H1 (cell line): ENCODE measurements at regions not wholly inside any gene's neighbourhood (a gene's known extent, or its start where the extent isn't known, plus 50 kb on each side); places are given as distances from the start of the nearest gene placed in this dataset.

Experiments used
- HDAC2 ChIP-seq, 2 experiments: fragments of 300-600 bp in 1 of 2; sonication (generic) in 1 of 2; IDR thresholded peaks; 2 replicates each; pipeline ENCODE4 v1.6.1; 2011 to 2012; ENCODE audit warnings: low read depth in 2 of 2, low read length in 2 of 2, mild to moderate bottlenecking in 2 of 2, moderate library complexity in 2 of 2, borderline replicate concordance in 1 of 2, inconsistent platforms in 1 of 2
- HDAC6 ChIP-seq: IDR thresholded peaks from one replicate; pipeline ENCODE4 v1.7.1; 2012; ENCODE audit warnings: low read depth, mild to moderate bottlenecking, inconsistent platforms, low read length, moderate library complexity
- JUND ChIP-seq: IDR thresholded peaks from 2 replicates; pipeline ENCODE4 v1.6.1; 2011; ENCODE audit warnings: mild to moderate bottlenecking, improper control_type of control experiment, low read length
- MAFK ChIP-seq: IDR thresholded peaks from 2 replicates; pipeline ENCODE4 v1.6.1; 2012; ENCODE audit warnings: low read depth, mild to moderate bottlenecking, improper control_type of control experiment, low read length
- NANOG ChIP-seq: IDR thresholded peaks from 2 replicates; pipeline ENCODE4 v1.6.1; 2011; ENCODE audit warnings: low read length, low read depth, mild to moderate bottlenecking, inconsistent platforms; ENCODE audit not compliant: insufficient read depth, poor library complexity, severe bottlenecking
- PHF8 ChIP-seq: fragments of 200-600 bp; sonication (generic); conservative IDR thresholded peaks from 2 replicates; pipeline ENCODE4 v1.7.1; 2012; ENCODE audit warnings: low read depth, mild to moderate bottlenecking, inconsistent platforms, low read length, moderate library complexity
- SUZ12 ChIP-seq: fragments of 200-600 bp; sonication (generic); IDR thresholded peaks from 2 replicates; pipeline ENCODE4 v1.6.1; 2012; ENCODE audit warnings: mild to moderate bottlenecking, inconsistent platforms, low read length, moderate library complexity, mixed read lengths
- TF ChIP-seq, protein P1 (sequence below): fragments of 300-600 bp; sonication (generic); IDR thresholded peaks from 2 replicates; pipeline ENCODE4 v1.7.1; 2012; ENCODE audit warnings: low read length, moderate library complexity, mild to moderate bottlenecking, inconsistent platforms; ENCODE audit not compliant: insufficient replicate concordance
- TF ChIP-seq, protein P2 (sequence below): IDR thresholded peaks from 2 replicates; pipeline ENCODE4 v1.6.1; 2012; ENCODE audit warnings: low read length, inconsistent platforms

DNA sequence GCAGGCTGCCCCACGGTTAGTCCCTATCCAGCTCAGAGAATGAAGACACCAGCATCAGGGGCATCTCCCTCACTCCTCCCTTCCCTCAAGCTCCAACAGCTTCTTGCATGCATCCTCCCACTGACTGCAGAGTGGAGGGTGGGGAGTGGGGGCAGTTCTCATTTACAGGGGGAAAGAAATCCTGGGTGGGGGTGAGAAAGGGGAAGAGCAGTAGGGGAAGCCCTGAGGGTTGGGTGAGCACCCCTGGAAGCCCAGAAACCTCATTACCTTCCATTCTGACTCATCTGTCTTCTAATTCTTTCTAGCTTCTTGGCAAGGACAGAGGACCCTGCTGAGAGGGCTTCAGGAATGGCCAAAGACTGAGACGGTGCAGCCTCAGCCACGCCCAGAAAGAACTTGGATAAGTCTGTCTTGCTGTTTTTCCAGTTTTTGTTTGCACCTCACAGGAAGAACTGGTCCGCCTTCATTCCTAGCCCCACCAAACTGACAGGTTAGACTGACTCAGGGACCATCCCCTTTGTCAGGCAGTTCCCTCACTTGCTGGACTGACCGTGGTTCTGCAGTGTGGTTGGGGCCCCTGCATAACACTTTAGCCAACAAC, 52.5 kb upstream of the WSB1 start (continued):
- TF ChIP-seq, protein P1, sequence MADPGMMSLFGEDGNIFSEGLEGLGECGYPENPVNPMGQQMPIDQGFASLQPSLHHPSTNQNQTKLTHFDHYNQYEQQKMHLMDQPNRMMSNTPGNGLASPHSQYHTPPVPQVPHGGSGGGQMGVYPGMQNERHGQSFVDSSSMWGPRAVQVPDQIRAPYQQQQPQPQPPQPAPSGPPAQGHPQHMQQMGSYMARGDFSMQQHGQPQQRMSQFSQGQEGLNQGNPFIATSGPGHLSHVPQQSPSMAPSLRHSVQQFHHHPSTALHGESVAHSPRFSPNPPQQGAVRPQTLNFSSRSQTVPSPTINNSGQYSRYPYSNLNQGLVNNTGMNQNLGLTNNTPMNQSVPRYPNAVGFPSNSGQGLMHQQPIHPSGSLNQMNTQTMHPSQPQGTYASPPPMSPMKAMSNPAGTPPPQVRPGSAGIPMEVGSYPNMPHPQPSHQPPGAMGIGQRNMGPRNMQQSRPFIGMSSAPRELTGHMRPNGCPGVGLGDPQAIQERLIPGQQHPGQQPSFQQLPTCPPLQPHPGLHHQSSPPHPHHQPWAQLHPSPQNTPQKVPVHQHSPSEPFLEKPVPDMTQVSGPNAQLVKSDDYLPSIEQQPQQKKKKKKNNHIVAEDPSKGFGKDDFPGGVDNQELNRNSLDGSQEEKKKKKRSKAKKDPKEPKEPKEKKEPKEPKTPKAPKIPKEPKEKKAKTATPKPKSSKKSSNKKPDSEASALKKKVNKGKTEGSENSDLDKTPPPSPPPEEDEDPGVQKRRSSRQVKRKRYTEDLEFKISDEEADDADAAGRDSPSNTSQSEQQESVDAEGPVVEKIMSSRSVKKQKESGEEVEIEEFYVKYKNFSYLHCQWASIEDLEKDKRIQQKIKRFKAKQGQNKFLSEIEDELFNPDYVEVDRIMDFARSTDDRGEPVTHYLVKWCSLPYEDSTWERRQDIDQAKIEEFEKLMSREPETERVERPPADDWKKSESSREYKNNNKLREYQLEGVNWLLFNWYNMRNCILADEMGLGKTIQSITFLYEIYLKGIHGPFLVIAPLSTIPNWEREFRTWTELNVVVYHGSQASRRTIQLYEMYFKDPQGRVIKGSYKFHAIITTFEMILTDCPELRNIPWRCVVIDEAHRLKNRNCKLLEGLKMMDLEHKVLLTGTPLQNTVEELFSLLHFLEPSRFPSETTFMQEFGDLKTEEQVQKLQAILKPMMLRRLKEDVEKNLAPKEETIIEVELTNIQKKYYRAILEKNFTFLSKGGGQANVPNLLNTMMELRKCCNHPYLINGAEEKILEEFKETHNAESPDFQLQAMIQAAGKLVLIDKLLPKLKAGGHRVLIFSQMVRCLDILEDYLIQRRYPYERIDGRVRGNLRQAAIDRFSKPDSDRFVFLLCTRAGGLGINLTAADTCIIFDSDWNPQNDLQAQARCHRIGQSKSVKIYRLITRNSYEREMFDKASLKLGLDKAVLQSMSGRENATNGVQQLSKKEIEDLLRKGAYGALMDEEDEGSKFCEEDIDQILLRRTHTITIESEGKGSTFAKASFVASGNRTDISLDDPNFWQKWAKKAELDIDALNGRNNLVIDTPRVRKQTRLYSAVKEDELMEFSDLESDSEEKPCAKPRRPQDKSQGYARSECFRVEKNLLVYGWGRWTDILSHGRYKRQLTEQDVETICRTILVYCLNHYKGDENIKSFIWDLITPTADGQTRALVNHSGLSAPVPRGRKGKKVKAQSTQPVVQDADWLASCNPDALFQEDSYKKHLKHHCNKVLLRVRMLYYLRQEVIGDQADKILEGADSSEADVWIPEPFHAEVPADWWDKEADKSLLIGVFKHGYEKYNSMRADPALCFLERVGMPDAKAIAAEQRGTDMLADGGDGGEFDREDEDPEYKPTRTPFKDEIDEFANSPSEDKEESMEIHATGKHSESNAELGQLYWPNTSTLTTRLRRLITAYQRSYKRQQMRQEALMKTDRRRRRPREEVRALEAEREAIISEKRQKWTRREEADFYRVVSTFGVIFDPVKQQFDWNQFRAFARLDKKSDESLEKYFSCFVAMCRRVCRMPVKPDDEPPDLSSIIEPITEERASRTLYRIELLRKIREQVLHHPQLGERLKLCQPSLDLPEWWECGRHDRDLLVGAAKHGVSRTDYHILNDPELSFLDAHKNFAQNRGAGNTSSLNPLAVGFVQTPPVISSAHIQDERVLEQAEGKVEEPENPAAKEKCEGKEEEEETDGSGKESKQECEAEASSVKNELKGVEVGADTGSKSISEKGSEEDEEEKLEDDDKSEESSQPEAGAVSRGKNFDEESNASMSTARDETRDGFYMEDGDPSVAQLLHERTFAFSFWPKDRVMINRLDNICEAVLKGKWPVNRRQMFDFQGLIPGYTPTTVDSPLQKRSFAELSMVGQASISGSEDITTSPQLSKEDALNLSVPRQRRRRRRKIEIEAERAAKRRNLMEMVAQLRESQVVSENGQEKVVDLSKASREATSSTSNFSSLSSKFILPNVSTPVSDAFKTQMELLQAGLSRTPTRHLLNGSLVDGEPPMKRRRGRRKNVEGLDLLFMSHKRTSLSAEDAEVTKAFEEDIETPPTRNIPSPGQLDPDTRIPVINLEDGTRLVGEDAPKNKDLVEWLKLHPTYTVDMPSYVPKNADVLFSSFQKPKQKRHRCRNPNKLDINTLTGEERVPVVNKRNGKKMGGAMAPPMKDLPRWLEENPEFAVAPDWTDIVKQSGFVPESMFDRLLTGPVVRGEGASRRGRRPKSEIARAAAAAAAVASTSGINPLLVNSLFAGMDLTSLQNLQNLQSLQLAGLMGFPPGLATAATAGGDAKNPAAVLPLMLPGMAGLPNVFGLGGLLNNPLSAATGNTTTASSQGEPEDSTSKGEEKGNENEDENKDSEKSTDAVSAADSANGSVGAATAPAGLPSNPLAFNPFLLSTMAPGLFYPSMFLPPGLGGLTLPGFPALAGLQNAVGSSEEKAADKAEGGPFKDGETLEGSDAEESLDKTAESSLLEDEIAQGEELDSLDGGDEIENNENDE = no peak
- TF ChIP-seq PHF8 (no peak), HDAC2 (IDR thresholded peaks at IDR 0.05; ENCODE audit: borderline replicate concordance in 1 of 2, low read depth in 2 of 2, low read length in 2 of 2) (no peak), JUND (no peak), MAFK (no peak), SUZ12 (no peak), NANOG (no peak), HDAC6 (no peak)
- TF ChIP-seq, protein P2, sequence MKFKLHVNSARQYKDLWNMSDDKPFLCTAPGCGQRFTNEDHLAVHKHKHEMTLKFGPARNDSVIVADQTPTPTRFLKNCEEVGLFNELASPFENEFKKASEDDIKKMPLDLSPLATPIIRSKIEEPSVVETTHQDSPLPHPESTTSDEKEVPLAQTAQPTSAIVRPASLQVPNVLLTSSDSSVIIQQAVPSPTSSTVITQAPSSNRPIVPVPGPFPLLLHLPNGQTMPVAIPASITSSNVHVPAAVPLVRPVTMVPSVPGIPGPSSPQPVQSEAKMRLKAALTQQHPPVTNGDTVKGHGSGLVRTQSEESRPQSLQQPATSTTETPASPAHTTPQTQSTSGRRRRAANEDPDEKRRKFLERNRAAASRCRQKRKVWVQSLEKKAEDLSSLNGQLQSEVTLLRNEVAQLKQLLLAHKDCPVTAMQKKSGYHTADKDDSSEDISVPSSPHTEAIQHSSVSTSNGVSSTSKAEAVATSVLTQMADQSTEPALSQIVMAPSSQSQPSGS = no peak
